HG02763 (cell line): ENCODE measurements at regions not wholly inside any gene's neighbourhood (a gene's known extent, or its start where the extent isn't known, plus 50 kb on each side); places are given as distances from the start of the nearest gene placed in this dataset.

ENCODE experiments used
- ATAC-seq: cut with Tn5 transposase; IDR thresholded peaks from one replicate; pipeline ENCODE4 v1.9.1; 2021; ENCODE audit warnings: mild to moderate bottlenecking, moderate library complexity; ENCODE audit not compliant: unreplicated experiment

- ATAC-seq = no peak
Observed at GRCh38 chr22:48948575-48949170, 879.0 kb downstream of the BRD1 start.

GRCh38 chr22:48947636-48948035 lies 880.0 kb downstream of the BRD1 start:
- ATAC-seq = no peak

- ATAC-seq = no peak
Observed at GRCh38 chr22:48945621-48946458, 881.8 kb downstream of the BRD1 start.

GRCh38 chr22:48944751-48945620 lies 882.7 kb downstream of the BRD1 start:
- no peak for ATAC-seq

GRCh38 chr22:48944433-48944750 lies 883.3 kb downstream of the BRD1 start:
- no peak for ATAC-seq

GRCh38 chr22:48943567-48944432 lies 883.9 kb downstream of the BRD1 start:
- no peak for ATAC-seq

GRCh38 chr22:48942698-48943566 lies 884.7 kb downstream of the BRD1 start:
- ATAC-seq = no peak

GRCh38 chr22:48941903-48942575 lies 885.6 kb downstream of the BRD1 start:
- ATAC-seq = no peak

GRCh38 chr22:48941033-48941902 lies 886.4 kb downstream of the BRD1 start:
- no peak for ATAC-seq

GRCh38 chr22:48940266-48941032 lies 887.2 kb downstream of the BRD1 start:
- ATAC-seq = no peak

- ATAC-seq = no peak
Observed at GRCh38 chr22:48939441-48940265, 888.0 kb downstream of the BRD1 start.

GRCh38 chr22:48938741-48939140 lies 888.9 kb downstream of the BRD1 start:
- no peak for ATAC-seq

- no peak for ATAC-seq
Observed at GRCh38 chr22:48937032-48937639, 890.5 kb downstream of the BRD1 start.

GRCh38 chr22:48936391-48936790 lies 891.3 kb downstream of the BRD1 start:
- ATAC-seq = no peak

- no peak for ATAC-seq
Observed at GRCh38 chr22:48934446-48934845, 893.2 kb downstream of the BRD1 start.

- ATAC-seq = no peak
Observed at GRCh38 chr22:48931452-48931851, 896.2 kb downstream of the BRD1 start.
